Sigmoid colon (tissue), 4 donors: ENCODE measurements at regions not wholly inside any gene's neighbourhood (a gene's known extent, or its start where the extent isn't known, plus 50 kb on each side); places are given as distances from the start of the nearest gene placed in this dataset.

Experiments used
- POLR2A ChIP-seq, 2 donors: fragments of 450-650 bp; IDR thresholded peaks; one replicate each; pipeline ENCODE4 v1.6.1; 2016; ENCODE audit warnings: antibody characterized with exemption in 2 of 2, mild to moderate bottlenecking in 2 of 2, moderate library complexity in 2 of 2
- POLR2AphosphoS5 ChIP-seq, 4 donors: sonication (generic); formaldehyde crosslinking; IDR thresholded peaks; one replicate each; pipeline ENCODE4 v1.6.1; 2017; ENCODE audit warnings: antibody characterized with exemption in 4 of 4
- TF ChIP-seq, protein P1 (sequence below), 4 experiments: fragments of 450-650 bp in 3 of 4; fragments of 200-600 bp in 1 of 4; IDR thresholded peaks; one replicate each; pipeline ENCODE4 v1.5.1; 2016 to 2019; ENCODE audit warnings: antibody characterized with exemption in 4 of 4, mild to moderate bottlenecking in 3 of 4, moderate library complexity in 2 of 4

DNA sequence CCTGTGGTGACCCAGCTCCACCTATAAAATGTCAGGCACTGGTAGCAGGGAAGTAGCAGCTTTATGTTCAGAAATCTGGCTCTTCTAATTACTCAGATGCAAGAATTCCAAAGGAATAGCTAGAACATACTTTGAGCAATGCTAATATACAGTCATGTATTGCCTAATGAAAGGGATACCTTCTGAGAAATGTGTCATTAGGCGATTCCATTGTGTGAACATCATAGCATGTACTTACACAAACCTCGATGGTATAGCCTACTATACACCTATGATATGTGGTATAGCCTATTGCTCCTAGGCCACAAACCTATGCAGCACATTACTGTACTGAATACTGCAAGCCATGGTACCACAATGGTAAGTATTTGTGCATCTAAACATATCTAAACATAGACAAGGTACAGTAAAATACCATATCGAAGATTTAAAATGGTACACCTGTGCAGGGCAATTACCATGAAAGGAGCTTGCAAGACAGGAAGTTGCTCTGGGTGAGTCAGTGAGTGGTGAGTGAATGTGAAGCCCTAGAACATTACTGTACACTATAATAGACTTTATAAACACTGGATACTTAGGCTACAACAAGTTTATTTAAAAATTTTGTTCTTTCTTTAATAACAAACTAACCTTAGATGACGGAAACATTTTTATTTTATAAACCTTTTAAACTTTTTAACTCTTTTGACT is 50.3 kb upstream of the ETAA1 start:
- TF ChIP-seq, protein P1, sequence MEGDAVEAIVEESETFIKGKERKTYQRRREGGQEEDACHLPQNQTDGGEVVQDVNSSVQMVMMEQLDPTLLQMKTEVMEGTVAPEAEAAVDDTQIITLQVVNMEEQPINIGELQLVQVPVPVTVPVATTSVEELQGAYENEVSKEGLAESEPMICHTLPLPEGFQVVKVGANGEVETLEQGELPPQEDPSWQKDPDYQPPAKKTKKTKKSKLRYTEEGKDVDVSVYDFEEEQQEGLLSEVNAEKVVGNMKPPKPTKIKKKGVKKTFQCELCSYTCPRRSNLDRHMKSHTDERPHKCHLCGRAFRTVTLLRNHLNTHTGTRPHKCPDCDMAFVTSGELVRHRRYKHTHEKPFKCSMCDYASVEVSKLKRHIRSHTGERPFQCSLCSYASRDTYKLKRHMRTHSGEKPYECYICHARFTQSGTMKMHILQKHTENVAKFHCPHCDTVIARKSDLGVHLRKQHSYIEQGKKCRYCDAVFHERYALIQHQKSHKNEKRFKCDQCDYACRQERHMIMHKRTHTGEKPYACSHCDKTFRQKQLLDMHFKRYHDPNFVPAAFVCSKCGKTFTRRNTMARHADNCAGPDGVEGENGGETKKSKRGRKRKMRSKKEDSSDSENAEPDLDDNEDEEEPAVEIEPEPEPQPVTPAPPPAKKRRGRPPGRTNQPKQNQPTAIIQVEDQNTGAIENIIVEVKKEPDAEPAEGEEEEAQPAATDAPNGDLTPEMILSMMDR (IDR thresholded peaks at IDR 0.05) = no peak
- TF ChIP-seq POLR2A (IDR thresholded peaks at IDR 0.05) = no peak
- TF ChIP-seq POLR2AphosphoS5 (IDR thresholded peaks at IDR 0.05) = no peak
